ENCODE measurements at regions not wholly inside any gene's neighbourhood (a gene's known extent, or its start where the extent isn't known, plus 50 kb on each side); places are given as distances from the start of the nearest gene placed in this dataset.

DNA sequence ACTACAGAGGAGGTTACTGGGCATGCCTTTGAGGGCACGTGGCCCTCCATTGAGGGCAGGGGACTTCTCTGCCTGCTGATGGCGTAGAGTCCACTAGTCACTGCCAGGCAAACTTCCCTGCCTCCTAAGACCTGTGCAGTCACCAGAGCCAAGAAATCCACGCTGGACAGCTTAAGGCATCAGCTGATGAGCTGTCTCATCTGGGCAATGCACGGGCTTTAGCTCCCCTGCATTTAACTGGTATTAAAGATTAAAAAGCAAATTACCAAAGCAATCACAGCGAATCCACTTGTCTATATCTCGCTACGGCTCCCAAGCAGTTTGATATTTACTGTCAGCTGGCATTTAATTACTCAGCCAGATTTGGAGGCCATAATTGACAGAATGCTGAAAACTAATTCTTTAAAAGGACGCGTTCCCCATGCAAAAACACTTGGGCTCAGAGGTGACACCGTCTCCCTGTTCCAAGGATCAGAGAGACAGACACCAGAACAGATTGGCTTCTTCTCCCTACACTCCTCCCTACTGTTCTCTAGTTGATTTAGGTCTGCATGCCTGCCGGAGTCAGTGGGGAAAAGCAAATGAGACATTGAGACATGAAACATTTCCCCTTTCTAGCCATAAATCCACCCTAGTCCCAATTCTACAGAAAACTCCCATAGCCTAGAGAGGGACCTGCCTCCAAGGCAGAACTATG is 68.5 kb downstream of the SPATA19 start:
- peaks cover 8% of the 10 kb centered on the region; the same call in 1 of the 2 replicates for H3K27me3 ChIP-seq (ENCODE audit: low read length)
- H3K27ac ChIP-seq (ENCODE audit: low read length), result no peak overlapping the region
- TF ChIP-seq, protein P1, sequence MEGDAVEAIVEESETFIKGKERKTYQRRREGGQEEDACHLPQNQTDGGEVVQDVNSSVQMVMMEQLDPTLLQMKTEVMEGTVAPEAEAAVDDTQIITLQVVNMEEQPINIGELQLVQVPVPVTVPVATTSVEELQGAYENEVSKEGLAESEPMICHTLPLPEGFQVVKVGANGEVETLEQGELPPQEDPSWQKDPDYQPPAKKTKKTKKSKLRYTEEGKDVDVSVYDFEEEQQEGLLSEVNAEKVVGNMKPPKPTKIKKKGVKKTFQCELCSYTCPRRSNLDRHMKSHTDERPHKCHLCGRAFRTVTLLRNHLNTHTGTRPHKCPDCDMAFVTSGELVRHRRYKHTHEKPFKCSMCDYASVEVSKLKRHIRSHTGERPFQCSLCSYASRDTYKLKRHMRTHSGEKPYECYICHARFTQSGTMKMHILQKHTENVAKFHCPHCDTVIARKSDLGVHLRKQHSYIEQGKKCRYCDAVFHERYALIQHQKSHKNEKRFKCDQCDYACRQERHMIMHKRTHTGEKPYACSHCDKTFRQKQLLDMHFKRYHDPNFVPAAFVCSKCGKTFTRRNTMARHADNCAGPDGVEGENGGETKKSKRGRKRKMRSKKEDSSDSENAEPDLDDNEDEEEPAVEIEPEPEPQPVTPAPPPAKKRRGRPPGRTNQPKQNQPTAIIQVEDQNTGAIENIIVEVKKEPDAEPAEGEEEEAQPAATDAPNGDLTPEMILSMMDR (conservative IDR thresholded peaks at IDR 0.05; ENCODE audit: low read depth, low read length), result no peak
- TF ChIP-seq EZH2phosphoT487 (IDR thresholded peaks at IDR 0.05; ENCODE audit: borderline replicate concordance, low read length), result no peak
- TF ChIP-seq EZH2 (IDR thresholded peaks at IDR 0.05; ENCODE audit: low read length, unreplicated experiment), result no peak
- intact Hi-C loops (cut with micrococcal nuclease), result no loop called here
- H3K79me2 ChIP-seq (ENCODE audit: low read length), result no peaks in the 10 kb centered on the region
- ATAC-seq (no peak), DNase-seq (no peak)
- no peaks in the 10 kb centered on the region for H3K4me1 ChIP-seq (ENCODE audit: insufficient read depth, low read length)
- no peak overlapping the region for H3K4me3 ChIP-seq (ENCODE audit: low read length)
- ChIA-PET CTCF (no interaction called here), POLR2A (ENCODE audit: unreplicated experiment) (no interaction called here)
- H3F3A ChIP-seq (ENCODE audit: low read length, unreplicated experiment), result no peaks in the 10 kb centered on the region
- no peaks in the 10 kb centered on the region for H3K9me2 ChIP-seq (replicated peaks; ENCODE audit: low read length)
- H3K9ac ChIP-seq (ENCODE audit: low read length), result no peak overlapping the region
- no peaks in the 10 kb centered on the region for H4K20me1 ChIP-seq (ENCODE audit: low read length)
- BruUV-seq (replicated peaks), result no TSS peak
- peaks cover 39% of the 10 kb centered on the region for H3K9me3 ChIP-seq (ENCODE audit: low read length)
- H3K4me2 ChIP-seq (ENCODE audit: low read length), result no peak overlapping the region
- no peaks in the 10 kb centered on the region for H3K36me3 ChIP-seq (ENCODE audit: low read depth, low read length)
- H2AFZ ChIP-seq (ENCODE audit: low read length), result no peak overlapping the region

DNA sequence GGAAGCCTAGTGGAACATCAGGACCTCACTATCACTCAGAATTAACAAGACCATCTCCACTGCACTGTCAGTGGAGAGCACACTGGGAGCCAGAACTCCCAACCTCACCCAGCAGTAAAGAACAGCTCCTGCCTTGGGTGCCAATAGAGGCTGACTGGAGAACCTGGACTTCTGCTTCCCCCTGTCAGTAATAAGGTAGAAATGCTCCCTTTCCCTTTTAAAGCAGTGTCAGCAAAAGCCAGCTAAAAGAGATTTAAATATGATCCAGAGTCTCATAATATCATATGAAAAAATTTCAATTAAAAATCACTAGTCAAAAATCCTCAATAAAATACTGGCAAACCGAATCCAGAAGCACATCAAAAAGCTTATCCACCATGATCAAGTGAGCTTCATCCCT is 82.8 kb downstream of the SPATA19 start:
- no peaks in the 10 kb centered on the region for H3K4me1 ChIP-seq (ENCODE audit: insufficient read depth, low read length)
- no peak overlapping the region for H3K27ac ChIP-seq (ENCODE audit: low read length)
- H4K20me1 ChIP-seq (ENCODE audit: low read length), result no peaks in the 10 kb centered on the region
- ATAC-seq (no peak), DNase-seq (no peak)
- no peak overlapping the region for H3K4me3 ChIP-seq (ENCODE audit: low read length)
- no peak overlapping the region for H2AFZ ChIP-seq (ENCODE audit: low read length)
- H3K36me3 ChIP-seq (ENCODE audit: low read depth, low read length), result no peaks in the 10 kb centered on the region
- no peaks in the 10 kb centered on the region for H3K79me2 ChIP-seq (ENCODE audit: low read length)
- H3K9me3 ChIP-seq (ENCODE audit: low read length), result peaks cover 26% of the 10 kb centered on the region
- CTCF ChIA-PET, result no interaction called here
- no peaks in the 10 kb centered on the region for H3F3A ChIP-seq (ENCODE audit: low read length, unreplicated experiment)
- H3K4me2 ChIP-seq (ENCODE audit: low read length), result no peak overlapping the region
- intact Hi-C loops (cut with micrococcal nuclease), result no loop called here
- BruUV-seq (replicated peaks), result no TSS peak
- H3K27me3 ChIP-seq (ENCODE audit: low read length), result no peaks in the 10 kb centered on the region
- POLR2A ChIA-PET (ENCODE audit: unreplicated experiment), result no interaction called here
- TF ChIP-seq EZH2 (IDR thresholded peaks at IDR 0.05; ENCODE audit: low read length, unreplicated experiment) (no peak), EZH2phosphoT487 (IDR thresholded peaks at IDR 0.05; ENCODE audit: borderline replicate concordance, low read length) (no peak)
- TF ChIP-seq, protein P1 (conservative IDR thresholded peaks at IDR 0.05; ENCODE audit: low read depth, low read length), result no peak
- H3K9ac ChIP-seq (ENCODE audit: low read length), result no peak overlapping the region
- no peaks in the 10 kb centered on the region for H3K9me2 ChIP-seq (replicated peaks; ENCODE audit: low read length)

DNA sequence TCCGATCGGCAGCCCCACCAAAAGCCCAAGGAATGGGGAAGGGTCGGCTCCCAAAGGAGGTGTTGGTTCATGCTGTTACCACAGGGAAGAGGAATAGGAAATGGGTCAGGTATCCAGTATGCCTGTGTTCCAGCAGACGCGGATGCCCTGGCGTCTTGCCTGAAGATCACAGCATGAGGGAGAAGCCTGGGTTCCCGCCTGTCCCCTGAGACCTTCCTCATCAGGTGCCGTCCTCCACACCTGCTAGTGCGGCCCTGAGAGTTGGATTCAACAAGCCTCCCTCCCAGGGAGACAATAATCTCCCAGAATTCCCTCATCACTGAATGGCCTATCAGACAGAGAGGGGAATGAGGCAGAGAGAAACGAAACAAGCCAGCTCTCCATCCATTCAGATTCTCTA is 92.2 kb downstream of the SPATA19 start:
- CTCF ChIA-PET, result no interaction called here

More for the DNA sequence above, 92.2 kb downstream of the SPATA19 start:
- no peak overlapping the region for H3K4me3 ChIP-seq (ENCODE audit: low read length)
- TF ChIP-seq EZH2 (IDR thresholded peaks at IDR 0.05; ENCODE audit: low read length, unreplicated experiment), result no peak
- TF ChIP-seq, protein P1 (conservative IDR thresholded peaks at IDR 0.05; ENCODE audit: low read depth, low read length), result no peak
- no peak for TF ChIP-seq EZH2phosphoT487 (IDR thresholded peaks at IDR 0.05; ENCODE audit: borderline replicate concordance, low read length)
- no peaks in the 10 kb centered on the region for H4K20me1 ChIP-seq (ENCODE audit: low read length)
- ATAC-seq (no peak), DNase-seq (no peak)
- H3K9ac ChIP-seq (ENCODE audit: low read length), result no peak overlapping the region
- no TSS peak for BruUV-seq (replicated peaks)
- H3K4me2 ChIP-seq (ENCODE audit: low read length), result no peak overlapping the region
- no peaks in the 10 kb centered on the region for H3F3A ChIP-seq (ENCODE audit: low read length, unreplicated experiment)
- no peaks in the 10 kb centered on the region for H3K36me3 ChIP-seq (ENCODE audit: low read depth, low read length)
- no peaks in the 10 kb centered on the region for H3K4me1 ChIP-seq (ENCODE audit: insufficient read depth, low read length)
- H3K79me2 ChIP-seq (ENCODE audit: low read length), result no peaks in the 10 kb centered on the region
- POLR2A ChIA-PET (ENCODE audit: unreplicated experiment), result no interaction called here
- intact Hi-C loops (cut with micrococcal nuclease), result no loop called here
- no peak overlapping the region for H2AFZ ChIP-seq (ENCODE audit: low read length)
- no peaks in the 10 kb centered on the region for H3K27me3 ChIP-seq (ENCODE audit: low read length)
- H3K27ac ChIP-seq (ENCODE audit: low read length), result no peak overlapping the region
- peaks cover 37% of the 10 kb centered on the region for H3K9me3 ChIP-seq (ENCODE audit: low read length)
- no peaks in the 10 kb centered on the region for H3K9me2 ChIP-seq (replicated peaks; ENCODE audit: low read length)
